ENCODE measurements at regions not wholly inside any gene's neighbourhood (a gene's known extent, or its start where the extent isn't known, plus 50 kb on each side); places are given as distances from the start of the nearest gene placed in this dataset.

- TF ChIP-seq ZNF223 (tag by site-specific recombination; IDR thresholded peaks at IDR 0.05) (no peak), ZNF596 (tag by site-specific recombination; IDR thresholded peaks at IDR 0.05) (no peak), ZNF610 (tag by site-specific recombination; IDR thresholded peaks at IDR 0.05; ENCODE audit: borderline replicate concordance) (no peak), ZFP69B (tag by site-specific recombination; IDR thresholded peaks at IDR 0.05) (0 out of 2 replicates have a peak, but pooled peaks have one; percentile 44), ZNF704 (tag by site-specific recombination; IDR thresholded peaks at IDR 0.05) (no peak), ZNF19 (tag by site-specific recombination; IDR thresholded peaks at IDR 0.05; ENCODE audit: low read depth) (no peak), ZNF416 (tag by site-specific recombination; IDR thresholded peaks at IDR 0.05) (no peak), ZNF24 (tag by site-specific recombination; IDR thresholded peaks at IDR 0.05) (0 out of 2 replicates have a peak, but pooled peaks have one; percentile 65), ZNF501 (tag by site-specific recombination; IDR thresholded peaks at IDR 0.05) (0 out of 2 replicates have a peak, but pooled peaks have one; percentile 43), ZNF175 (tag by site-specific recombination; IDR thresholded peaks at IDR 0.05) (no peak), ZNF169 (tag by site-specific recombination; IDR thresholded peaks at IDR 0.05) (no peak), ZNF621 (tag by site-specific recombination; IDR thresholded peaks at IDR 0.05) (no peak), ZNF174 (tag by site-specific recombination; IDR thresholded peaks at IDR 0.05) (no peak), ZNF585B (tag by site-specific recombination; IDR thresholded peaks at IDR 0.05) (no peak; the same call in 1 of the 2 replicates), ZNF624 (tag by site-specific recombination; IDR thresholded peaks at IDR 0.05) (no peak), MZF1 (tag by site-specific recombination; IDR thresholded peaks at IDR 0.05; ENCODE audit: borderline replicate concordance) (peak; percentile 43; the same call in 1 of the 2 replicates), SCRT1 (tag by site-specific recombination; IDR thresholded peaks at IDR 0.05; ENCODE audit: borderline replicate concordance) (no peak), ZNF184 (tag by site-specific recombination; IDR thresholded peaks at IDR 0.05) (no peak), SALL2 (tag by site-specific recombination; IDR thresholded peaks at IDR 0.05; ENCODE audit: borderline replicate concordance) (no peak), PBX3 (CRISPR knock-in tag; IDR thresholded peaks at IDR 0.05) (no peak)
- TF ChIP-seq, protein P1, sequence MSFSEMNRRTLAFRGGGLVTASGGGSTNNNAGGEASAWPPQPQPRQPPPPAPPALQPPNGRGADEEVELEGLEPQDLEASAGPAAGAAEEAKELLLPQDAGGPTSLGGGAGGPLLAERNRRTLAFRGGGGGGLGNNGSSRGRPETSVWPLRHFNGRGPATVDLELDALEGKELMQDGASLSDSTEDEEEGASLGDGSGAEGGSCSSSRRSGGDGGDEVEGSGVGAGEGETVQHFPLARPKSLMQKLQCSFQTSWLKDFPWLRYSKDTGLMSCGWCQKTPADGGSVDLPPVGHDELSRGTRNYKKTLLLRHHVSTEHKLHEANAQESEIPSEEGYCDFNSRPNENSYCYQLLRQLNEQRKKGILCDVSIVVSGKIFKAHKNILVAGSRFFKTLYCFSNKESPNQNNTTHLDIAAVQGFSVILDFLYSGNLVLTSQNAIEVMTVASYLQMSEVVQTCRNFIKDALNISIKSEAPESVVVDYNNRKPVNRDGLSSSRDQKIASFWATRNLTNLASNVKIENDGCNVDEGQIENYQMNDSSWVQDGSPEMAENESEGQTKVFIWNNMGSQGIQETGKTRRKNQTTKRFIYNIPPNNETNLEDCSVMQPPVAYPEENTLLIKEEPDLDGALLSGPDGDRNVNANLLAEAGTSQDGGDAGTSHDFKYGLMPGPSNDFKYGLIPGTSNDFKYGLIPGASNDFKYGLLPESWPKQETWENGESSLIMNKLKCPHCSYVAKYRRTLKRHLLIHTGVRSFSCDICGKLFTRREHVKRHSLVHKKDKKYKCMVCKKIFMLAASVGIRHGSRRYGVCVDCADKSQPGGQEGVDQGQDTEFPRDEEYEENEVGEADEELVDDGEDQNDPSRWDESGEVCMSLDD (tag by site-specific recombination; IDR thresholded peaks at IDR 0.05): no peak
- TF ChIP-seq, protein P2, sequence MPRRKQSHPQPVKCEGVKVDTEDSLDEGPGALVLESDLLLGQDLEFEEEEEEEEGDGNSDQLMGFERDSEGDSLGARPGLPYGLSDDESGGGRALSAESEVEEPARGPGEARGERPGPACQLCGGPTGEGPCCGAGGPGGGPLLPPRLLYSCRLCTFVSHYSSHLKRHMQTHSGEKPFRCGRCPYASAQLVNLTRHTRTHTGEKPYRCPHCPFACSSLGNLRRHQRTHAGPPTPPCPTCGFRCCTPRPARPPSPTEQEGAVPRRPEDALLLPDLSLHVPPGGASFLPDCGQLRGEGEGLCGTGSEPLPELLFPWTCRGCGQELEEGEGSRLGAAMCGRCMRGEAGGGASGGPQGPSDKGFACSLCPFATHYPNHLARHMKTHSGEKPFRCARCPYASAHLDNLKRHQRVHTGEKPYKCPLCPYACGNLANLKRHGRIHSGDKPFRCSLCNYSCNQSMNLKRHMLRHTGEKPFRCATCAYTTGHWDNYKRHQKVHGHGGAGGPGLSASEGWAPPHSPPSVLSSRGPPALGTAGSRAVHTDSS (tag by site-specific recombination; IDR thresholded peaks at IDR 0.05): no peak
- TF ChIP-seq, protein P3, sequence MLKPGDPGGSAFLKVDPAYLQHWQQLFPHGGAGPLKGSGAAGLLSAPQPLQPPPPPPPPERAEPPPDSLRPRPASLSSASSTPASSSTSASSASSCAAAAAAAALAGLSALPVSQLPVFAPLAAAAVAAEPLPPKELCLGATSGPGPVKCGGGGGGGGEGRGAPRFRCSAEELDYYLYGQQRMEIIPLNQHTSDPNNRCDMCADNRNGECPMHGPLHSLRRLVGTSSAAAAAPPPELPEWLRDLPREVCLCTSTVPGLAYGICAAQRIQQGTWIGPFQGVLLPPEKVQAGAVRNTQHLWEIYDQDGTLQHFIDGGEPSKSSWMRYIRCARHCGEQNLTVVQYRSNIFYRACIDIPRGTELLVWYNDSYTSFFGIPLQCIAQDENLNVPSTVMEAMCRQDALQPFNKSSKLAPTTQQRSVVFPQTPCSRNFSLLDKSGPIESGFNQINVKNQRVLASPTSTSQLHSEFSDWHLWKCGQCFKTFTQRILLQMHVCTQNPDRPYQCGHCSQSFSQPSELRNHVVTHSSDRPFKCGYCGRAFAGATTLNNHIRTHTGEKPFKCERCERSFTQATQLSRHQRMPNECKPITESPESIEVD (tag by site-specific recombination; IDR thresholded peaks at IDR 0.05): 0 out of 2 replicates have a peak, but pooled peaks have one; percentile 57
- TF ChIP-seq, protein P4, sequence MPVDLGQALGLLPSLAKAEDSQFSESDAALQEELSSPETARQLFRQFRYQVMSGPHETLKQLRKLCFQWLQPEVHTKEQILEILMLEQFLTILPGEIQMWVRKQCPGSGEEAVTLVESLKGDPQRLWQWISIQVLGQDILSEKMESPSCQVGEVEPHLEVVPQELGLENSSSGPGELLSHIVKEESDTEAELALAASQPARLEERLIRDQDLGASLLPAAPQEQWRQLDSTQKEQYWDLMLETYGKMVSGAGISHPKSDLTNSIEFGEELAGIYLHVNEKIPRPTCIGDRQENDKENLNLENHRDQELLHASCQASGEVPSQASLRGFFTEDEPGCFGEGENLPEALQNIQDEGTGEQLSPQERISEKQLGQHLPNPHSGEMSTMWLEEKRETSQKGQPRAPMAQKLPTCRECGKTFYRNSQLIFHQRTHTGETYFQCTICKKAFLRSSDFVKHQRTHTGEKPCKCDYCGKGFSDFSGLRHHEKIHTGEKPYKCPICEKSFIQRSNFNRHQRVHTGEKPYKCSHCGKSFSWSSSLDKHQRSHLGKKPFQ (tag by site-specific recombination; IDR thresholded peaks at IDR 0.05): no peak
- TF ChIP-seq, protein P5, sequence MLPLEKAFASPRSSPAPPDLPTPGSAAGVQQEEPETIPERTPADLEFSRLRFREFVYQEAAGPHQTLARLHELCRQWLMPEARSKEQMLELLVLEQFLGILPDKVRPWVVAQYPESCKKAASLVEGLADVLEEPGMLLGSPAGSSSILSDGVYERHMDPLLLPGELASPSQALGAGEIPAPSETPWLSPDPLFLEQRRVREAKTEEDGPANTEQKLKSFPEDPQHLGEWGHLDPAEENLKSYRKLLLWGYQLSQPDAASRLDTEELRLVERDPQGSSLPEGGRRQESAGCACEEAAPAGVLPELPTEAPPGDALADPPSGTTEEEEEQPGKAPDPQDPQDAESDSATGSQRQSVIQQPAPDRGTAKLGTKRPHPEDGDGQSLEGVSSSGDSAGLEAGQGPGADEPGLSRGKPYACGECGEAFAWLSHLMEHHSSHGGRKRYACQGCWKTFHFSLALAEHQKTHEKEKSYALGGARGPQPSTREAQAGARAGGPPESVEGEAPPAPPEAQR (tag by site-specific recombination; IDR thresholded peaks at IDR 0.05): no peak
- TF ChIP-seq, protein P6, sequence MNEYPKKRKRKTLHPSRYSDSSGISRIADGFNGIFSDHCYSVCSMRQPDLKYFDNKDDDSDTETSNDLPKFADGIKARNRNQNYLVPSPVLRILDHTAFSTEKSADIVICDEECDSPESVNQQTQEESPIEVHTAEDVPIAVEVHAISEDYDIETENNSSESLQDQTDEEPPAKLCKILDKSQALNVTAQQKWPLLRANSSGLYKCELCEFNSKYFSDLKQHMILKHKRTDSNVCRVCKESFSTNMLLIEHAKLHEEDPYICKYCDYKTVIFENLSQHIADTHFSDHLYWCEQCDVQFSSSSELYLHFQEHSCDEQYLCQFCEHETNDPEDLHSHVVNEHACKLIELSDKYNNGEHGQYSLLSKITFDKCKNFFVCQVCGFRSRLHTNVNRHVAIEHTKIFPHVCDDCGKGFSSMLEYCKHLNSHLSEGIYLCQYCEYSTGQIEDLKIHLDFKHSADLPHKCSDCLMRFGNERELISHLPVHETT (tag by site-specific recombination; IDR thresholded peaks at IDR 0.05): no peak
Measured at GRCh38 chr14:104341532-104342434, 203.4 kb downstream of the KIF26A start (continued).

All from HEK293 (cell line).